ENCODE measurements at regions not wholly inside any gene's neighbourhood (a gene's known extent, or its start where the extent isn't known, plus 50 kb on each side); places are given as distances from the start of the nearest gene placed in this dataset.

GRCh38 chr16:24463196-24463945 is 76.0 kb upstream of the RBBP6 start:
- TF ChIP-seq CTCF (IDR thresholded peaks at IDR 0.05) (no peak), POLR2A (IDR thresholded peaks at IDR 0.05) (no peak), POLR2AphosphoS5 (IDR thresholded peaks at IDR 0.05) (no peak), EP300 (IDR thresholded peaks at IDR 0.05) (no peak)
